Activated CD4-positive, alpha-beta T cell treated with anti-CD3 and anti-CD28 coated beads, Interleukin-2, amount 50 U/mL, for 4 hours (primary cell): ENCODE measurements at regions not wholly inside any gene's neighbourhood (a gene's known extent, or its start where the extent isn't known, plus 50 kb on each side); places are given as distances from the start of the nearest gene placed in this dataset.
"Not testable (repeated sequence)": the region's sequence is repeated elsewhere in the genome, so short reads cannot be mapped to it uniquely, and the experiment has no call there.

Source experiments
- DNase-seq, 2 experiments: peaks; one replicate each; pipeline ENCODE4 v3.0.0-alpha.2; 2020

GRCh38 chr5:113723021-113723420 lies 209.5 kb downstream of the YTHDC2 start:
- DNase-seq: no peak

- no peak for DNase-seq
These were observed 222.3 kb downstream of the YTHDC2 start for GRCh38 chr5:113735751-113736150.

- no peak for DNase-seq
These were observed 228.7 kb downstream of the YTHDC2 start for GRCh38 chr5:113742176-113742575.

- no peak for DNase-seq
These were observed 229.1 kb downstream of the YTHDC2 start for GRCh38 chr5:113742639-113743038.

- DNase-seq: no peak
These were observed 234.9 kb downstream of the YTHDC2 start for GRCh38 chr5:113748403-113748802.

- DNase-seq: no peak
These were observed 235.8 kb downstream of the YTHDC2 start for GRCh38 chr5:113749334-113749733.

- DNase-seq: not testable (repeated sequence)
These were observed 239.7 kb downstream of the YTHDC2 start for GRCh38 chr5:113753182-113753581.

- DNase-seq: no peak
These were observed 242.0 kb downstream of the YTHDC2 start for GRCh38 chr5:113755516-113755915.

- no peak for DNase-seq
These were observed 244.0 kb downstream of the YTHDC2 start for GRCh38 chr5:113757508-113757907.

- DNase-seq: no peak
These were observed 246.0 kb downstream of the YTHDC2 start for GRCh38 chr5:113759505-113759904.

- DNase-seq: no peak
These were observed 247.0 kb downstream of the YTHDC2 start for GRCh38 chr5:113760486-113760885.

- no peak for DNase-seq
These were observed 248.1 kb downstream of the YTHDC2 start for GRCh38 chr5:113761594-113761993.

GRCh38 chr5:113764382-113764781 lies 250.9 kb downstream of the YTHDC2 start:
- no peak for DNase-seq

- DNase-seq: not testable (repeated sequence)
These were observed 253.3 kb downstream of the YTHDC2 start for GRCh38 chr5:113766827-113767226.

- DNase-seq: no peak
These were observed 257.2 kb downstream of the YTHDC2 start for GRCh38 chr5:113770648-113771047.

- DNase-seq: no peak
These were observed 258.0 kb downstream of the YTHDC2 start for GRCh38 chr5:113771483-113771882.

GRCh38 chr5:113776168-113776567 lies 262.7 kb downstream of the YTHDC2 start:
- no peak for DNase-seq

- no peak for DNase-seq
These were observed 263.5 kb downstream of the YTHDC2 start for GRCh38 chr5:113776832-113777525.

GRCh38 chr5:113778147-113778546 lies 264.7 kb downstream of the YTHDC2 start:
- DNase-seq: no peak

GRCh38 chr5:113788141-113788655 lies 274.7 kb downstream of the YTHDC2 start:
- no peak for DNase-seq

- no peak for DNase-seq
These were observed 276.3 kb downstream of the YTHDC2 start for GRCh38 chr5:113789769-113790168.

GRCh38 chr5:113792806-113793205 lies 279.3 kb downstream of the YTHDC2 start:
- DNase-seq: no peak

- DNase-seq: no peak
These were observed 281.5 kb downstream of the YTHDC2 start for GRCh38 chr5:113794981-113795380.

GRCh38 chr5:113800686-113801085 lies 287.2 kb downstream of the YTHDC2 start:
- DNase-seq: no peak

GRCh38 chr5:113804264-113804663 lies 290.8 kb downstream of the YTHDC2 start:
- DNase-seq: no peak
